ENCODE measurements at regions not wholly inside any gene's neighbourhood (a gene's known extent, or its start where the extent isn't known, plus 50 kb on each side); places are given as distances from the start of the nearest gene placed in this dataset.

DNA sequence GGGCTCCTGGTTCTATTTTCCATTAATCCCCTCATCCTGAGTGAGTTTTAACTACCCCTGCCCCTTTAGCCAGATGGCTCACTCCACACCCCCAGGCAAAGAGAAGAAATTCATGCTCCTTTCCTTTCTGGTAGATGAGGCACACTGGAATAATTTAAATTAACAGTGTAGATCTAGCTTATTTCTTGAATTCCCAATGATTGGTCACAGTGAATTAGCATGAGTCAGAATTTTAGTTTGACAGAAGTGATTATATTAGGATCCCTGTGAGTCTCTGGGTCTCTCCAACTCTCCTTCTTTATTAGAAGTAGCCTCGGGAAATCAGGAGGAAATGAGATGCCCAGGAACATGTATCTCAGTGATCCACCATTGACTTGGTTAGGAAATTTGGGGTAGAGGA is 103.1 kb upstream of the KAZN start:
- no peak for DNase-seq (ENCODE audit: low read depth in 2 of 2)

DNA sequence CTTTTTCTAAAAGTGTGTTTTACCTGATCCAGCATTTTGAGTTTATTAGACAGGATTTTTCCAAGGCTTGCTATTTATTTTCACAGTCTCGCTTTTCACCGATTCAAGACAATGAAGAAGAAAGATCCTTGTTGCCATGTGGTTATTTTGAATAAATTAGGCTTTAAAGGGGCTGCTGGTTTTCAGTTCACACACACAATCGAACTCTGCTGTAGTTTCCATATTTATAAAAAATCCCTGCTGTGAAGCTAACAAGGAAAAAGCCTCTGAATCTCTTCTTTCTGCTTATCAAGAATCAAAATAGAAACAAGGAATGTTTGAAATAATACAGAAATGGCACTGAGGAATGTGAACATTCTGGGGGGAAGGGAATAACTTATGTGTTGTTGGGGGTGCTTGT is 102.5 kb upstream of the KAZN start:
- DNase-seq (ENCODE audit: low read depth in 2 of 2), result no peak

DNA sequence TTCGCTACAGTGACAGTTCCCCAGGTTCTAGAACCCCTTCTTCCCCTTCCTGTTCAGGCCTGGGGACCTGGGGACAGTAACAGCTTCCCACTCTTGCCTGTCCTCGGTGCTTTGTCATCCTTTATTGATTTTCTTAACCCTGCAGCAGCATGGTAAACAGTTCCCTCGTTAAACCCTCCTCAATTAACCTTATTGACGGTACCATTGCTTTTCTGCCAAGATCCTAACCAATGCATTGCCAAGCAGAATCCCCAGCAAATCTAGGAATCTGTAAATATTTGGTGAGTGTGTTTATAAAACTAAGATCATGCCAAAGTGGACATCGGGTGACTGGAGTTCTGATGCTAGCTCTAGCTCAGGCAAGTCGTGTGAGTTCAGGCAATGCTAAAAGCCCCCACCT is 99.6 kb upstream of the KAZN start:
- no peak for DNase-seq (ENCODE audit: low read depth in 2 of 2)

DNA sequence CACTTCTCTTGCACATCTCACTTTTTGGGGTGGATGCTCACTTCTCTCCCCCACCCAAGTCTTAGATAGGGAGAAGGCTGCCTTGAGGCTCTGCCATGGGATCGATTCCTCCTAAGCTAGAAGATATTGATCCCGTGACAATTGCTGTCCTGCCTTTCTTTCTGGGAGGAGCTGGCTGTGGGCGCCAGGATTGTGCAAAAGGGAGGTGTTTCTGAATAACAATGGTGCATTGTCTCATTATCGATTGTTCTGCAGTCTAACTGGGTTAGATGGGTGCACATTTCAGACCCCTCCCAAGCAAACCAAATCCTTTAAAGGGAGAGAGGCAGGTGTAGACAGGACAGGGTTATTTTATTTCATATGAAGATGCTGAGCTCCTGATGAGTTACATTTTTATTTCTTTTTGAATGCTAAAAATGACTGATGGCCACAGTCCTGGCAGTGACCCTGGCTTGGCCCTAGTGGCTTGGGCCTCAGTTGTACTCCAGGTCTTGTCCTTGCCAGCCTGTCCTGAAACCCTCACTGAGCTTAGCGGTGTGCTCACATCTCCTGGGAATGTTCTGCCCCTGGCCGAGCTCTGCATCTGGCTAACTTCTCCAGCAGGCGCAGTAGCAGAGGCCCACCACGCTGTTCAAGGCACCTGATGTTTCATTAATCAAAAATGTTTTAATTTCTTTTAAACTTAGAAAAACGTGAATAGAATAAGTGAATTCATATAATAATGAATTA is 99.0 kb upstream of the KAZN start:
- no peak for DNase-seq (ENCODE audit: low read depth in 2 of 2)

DNA sequence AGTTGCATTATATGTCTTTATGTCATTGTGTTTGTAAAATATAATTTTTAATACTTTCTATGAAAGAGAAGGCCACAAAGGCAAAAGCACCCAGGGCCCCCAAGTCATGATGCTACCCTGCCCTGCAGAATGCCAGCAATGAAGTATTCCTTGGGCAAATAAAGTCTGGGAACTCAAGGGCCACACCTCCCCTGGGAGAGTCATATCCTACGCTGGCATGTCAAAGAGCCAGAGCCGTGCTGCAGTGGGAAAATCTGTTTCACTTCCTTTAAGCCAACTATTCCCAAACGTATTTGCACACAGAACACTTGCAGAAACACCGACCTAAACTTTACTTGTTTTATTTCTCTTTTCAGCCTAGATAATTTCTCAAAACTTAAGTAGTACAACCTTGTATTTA is 98.4 kb upstream of the KAZN start:
- DNase-seq (ENCODE audit: low read depth in 2 of 2), result no peak

DNA sequence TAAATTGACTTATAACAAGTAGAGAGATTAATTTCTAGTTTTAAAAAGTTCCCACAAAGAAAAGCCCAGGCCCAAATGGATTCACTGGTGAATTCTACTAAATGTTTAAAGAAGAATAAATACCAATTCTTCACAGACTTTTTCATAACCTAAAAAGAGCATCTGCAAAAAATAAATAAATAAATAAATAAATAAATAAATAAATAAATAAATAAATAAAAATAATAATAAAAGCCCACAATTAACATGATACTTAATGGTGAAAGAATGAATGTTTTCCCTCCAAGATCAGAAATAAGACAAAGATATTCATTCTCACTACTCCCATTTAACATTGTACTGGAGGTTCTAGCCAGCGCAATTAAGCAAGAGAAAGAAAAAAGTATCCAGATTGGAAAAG is 97.6 kb upstream of the KAZN start:
- DNase-seq (ENCODE audit: low read depth in 2 of 2), result no peak

DNA sequence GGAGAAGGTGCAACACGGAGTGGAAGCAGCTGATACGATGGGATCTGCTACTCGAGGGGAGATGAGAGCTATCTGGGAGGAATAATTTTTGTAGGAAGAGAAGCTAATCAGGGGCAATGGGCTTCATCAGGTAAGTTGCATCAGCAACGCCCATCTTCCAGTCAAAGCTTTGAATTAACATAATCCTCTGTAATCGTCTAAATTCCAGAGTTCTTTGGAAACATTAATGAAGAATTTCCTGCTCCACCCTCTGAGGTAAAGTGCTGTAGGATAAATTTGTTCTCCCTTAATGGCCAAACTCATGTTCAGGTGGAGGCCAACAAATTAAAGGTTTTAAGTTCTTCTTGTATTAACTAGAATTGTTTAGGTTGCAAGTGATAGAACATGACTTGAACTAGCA is 94.0 kb upstream of the KAZN start:
- DNase-seq (ENCODE audit: low read depth in 2 of 2), result no peak

DNA sequence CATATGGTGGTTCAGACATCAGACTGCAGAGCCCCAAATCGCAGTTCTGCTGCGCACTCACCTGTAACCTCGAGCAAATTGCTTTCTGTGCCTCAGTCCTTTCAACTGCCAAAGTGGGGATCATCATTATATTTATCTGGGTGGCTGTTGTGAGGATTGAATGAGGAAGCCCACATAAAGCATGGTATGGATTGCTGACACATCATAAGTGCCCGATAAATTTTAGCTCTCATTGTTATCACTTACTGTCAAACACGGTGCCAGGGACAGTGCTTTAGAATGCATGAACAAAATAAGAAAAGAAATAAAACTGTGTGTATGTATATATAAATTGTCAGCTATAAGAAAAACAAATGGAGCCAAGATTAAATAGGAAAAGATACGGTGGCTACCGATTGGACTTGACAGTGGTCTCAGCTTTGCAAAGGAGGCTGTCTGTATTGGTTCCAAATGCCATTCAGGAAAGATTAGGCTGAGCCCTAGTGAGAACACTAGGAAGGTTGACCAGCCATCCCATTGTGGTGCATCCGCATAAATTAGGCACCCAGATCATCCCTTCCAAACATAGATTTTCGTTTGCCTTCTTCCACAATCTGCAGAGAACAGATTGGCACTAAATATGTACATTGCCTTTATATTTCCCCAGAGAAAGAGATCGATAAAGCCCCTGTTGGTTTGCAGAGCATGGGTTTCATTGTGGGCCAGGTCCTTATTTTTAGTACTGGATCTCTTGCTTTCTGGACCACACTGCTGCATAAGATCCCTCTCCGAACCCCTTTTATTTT is 91.8 kb upstream of the KAZN start:
- no peak for DNase-seq (ENCODE audit: low read depth in 2 of 2)

DNA sequence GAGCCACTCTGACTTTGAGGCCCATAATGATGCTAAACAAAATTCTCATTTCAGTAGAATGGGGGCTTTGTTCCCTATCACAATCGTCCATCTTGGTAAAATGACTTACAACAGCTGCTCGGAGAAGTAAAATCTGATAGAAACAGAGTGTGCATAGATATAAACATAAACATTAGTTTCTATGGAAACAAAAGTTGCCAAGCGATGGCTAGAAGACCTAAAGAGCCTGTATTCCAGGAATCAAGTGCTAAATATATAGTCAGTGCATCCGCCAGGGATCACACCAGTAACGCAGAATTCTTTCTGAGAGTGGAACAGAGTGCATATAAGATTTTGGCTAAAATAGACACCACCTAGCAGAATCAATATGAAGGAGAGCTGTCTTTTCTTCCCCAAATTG is 91.2 kb upstream of the KAZN start:
- DNase-seq (ENCODE audit: low read depth in 2 of 2), result no peak

DNA sequence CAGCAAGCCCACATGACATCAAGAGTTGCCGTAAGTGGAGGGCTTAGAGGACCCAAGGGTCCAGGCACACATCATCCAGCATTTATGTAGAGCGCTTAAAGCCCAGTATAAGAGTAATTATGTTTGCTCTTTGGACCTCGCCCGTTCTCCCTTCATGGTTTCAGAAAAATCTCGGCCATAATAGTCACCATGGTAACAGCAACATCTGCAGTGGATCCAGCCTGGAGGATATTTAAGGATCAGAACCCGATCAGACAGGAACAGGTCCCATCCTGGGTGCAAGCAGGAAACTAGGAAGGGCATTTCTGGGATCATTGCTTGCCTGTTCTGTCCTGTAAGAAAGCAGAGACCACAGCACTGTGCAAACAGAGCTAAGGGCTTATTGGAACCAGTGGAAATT is 89.9 kb upstream of the KAZN start:
- no peak for DNase-seq (ENCODE audit: low read depth in 2 of 2)

DNA sequence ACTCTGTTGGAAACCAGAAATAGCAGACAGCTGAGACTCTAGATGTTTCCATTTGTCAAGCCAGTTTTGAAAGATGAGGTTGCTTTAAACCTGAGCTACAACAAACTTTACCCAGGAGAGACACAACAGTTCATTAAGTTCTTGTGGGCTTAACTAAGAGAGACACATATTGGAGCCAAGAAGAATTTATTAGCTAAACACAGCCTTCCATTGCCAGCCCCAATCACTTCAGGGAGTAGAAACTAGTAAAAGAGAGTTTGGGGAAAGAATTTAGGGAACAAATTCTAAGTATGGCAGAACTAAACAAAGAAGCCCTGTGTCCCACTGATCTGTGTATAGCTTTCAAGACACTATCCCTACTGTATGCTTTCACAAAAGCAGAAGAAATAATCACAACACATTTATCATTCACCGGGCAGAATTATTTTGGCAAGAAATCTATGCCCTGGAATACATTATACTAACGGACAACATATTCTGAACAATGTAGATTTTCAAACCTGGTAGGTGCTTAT is 87.3 kb upstream of the KAZN start:
- DNase-seq (ENCODE audit: low read depth in 2 of 2), result no peak

DNA sequence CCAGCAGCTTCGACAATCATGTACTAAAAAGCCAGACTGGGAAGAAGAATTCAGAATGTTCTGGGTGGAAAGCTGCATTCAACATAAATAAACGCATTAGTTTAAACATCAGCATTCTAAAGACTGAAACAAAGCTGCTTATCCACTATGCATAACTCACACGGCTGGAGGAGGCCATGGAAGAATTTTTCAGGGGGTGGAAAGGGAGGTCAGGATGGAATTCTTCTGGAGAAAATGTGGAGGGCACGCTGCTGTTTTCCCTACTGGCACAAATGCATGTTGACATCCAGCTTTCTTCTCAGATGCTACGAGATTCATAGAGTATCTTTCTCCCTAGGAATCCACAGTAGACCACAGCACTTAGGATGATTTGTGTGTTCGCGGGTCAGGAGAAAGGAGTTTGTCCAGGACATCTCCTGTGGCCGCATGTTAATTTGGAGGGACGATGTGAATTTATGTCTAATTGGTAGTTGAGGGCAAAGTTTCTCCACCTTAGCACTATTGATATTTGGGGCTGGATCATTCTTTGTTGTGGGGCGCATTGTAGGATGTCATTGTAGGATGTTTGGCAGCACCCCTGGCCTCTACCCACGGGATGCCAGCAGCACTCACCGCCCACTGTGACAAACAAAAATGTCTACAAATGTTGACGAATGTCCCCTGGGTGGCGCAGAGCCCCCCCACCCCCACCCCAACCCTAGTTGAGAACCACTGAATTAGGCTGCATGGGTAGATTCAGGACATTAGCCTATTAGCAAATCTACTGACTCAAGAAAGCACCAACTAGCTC is 86.5 kb upstream of the KAZN start:
- no peak for DNase-seq (ENCODE audit: low read depth in 2 of 2)

DNA sequence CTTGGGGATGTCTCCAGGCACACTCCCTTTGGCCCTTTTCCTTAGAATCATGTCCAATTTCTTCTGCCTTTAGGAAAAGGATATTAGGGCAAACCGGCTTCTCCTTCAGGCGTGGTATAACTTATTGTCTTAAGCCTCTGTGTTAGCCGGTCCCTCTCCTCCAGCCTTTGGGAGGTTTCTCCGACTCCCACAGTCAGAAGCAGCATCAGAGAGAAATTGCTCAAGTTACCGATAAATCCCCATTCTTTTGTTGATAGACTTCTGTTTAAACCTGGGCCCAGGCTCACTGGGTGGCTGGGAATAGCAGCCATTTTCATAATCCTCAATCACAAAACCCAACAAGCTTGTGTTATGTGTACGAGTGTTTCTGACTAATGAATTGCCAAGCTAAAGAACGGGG is 85.4 kb upstream of the KAZN start:
- no peak for DNase-seq (ENCODE audit: low read depth in 2 of 2)

DNA sequence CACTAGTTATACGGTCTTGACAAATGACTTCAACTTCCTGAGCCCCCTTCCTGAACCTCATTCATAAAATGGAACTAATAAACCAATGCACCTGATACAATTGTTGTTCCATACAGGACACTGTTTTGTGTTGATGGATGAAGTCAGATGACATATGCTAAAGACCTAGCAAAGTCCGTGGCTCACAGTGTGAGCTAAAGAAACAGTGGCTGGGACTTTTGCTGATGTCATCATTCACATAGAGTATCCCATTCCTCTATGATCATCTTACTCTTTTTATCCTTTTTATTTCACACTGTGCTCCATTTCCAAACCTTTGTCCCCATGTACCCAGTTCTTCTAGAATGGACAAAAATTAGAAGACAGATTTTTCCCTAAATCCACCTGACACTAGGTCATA is 83.7 kb upstream of the KAZN start:
- DNase-seq (ENCODE audit: low read depth in 2 of 2), result no peak

DNA sequence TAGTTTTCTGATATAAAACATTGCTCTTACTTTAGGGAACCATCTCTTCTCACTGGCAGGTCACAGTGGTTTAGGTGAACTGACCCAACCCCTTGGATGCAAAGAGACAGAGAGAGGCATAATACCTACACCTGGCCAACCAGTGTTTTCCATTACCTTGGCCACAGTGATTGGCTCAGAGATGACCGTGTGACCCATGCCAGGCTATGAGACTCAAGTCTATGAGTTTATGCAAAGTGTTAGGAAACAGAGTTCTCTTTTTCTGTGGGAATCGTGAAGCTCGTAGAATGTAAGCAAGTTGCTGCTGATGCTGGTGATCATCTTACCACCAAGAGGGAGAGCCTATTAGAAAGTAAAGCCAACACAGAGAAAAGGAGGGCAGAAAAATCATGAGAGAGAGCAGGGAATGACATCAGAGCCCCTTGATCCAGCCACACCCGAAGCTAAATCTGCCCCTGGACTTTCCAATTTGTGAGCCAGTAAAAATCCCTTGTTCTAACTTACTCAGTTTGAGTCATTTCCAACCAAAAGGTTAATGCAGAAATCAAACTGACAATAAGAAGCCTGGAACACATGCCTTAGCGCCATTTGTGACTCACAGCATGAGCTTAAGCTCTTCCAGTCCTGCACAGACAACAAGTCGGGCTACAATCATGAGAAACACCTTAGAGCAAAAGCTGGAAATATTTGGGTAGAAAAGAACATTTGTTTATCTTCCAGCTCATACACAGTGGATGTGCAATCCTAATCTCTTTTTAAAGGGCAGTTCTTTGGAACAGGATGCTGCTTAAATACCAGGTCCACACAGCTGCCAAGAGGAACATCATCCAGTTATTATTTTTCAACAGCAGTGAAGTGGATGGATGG is 81.3 kb upstream of the KAZN start:
- no peak for DNase-seq (ENCODE audit: low read depth in 2 of 2)

DNA sequence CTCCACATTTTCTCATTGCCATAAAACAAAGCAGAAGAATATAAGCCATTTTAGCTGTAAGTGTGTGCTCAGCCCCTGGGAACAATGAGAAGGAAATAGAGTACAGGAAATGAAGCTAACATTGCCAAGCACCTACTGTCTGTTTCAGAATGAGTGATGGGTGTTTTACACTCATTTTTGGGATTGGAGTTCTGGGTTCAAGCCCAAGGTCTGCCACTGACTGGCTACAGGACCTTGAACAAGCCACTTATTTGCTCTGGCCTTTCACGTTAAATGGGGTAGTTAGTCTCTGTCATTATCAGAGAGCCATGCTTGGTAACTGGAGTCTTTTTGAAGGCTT is 80.7 kb upstream of the KAZN start:
- no peak for DNase-seq (ENCODE audit: low read depth in 2 of 2)

DNA sequence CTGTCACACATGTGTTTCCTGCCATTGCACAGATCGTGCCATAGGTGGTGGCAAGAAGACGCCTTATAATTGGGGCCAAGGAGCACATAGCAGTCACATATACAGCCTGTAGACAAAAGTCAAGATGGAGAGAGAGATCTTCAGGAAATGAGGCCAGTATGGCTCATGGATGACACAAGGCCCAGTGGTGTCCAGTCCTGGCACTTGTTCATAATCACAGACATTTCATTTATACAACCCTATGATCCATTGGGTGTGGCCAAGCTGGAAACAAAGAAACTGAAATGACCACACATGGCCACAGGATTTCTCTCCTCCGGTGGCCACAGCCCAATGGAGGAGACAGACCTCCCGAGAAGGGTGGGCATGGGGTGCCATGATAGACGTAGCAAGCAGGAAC is 78.5 kb upstream of the KAZN start:
- no peak for DNase-seq (ENCODE audit: low read depth in 2 of 2)

DNA sequence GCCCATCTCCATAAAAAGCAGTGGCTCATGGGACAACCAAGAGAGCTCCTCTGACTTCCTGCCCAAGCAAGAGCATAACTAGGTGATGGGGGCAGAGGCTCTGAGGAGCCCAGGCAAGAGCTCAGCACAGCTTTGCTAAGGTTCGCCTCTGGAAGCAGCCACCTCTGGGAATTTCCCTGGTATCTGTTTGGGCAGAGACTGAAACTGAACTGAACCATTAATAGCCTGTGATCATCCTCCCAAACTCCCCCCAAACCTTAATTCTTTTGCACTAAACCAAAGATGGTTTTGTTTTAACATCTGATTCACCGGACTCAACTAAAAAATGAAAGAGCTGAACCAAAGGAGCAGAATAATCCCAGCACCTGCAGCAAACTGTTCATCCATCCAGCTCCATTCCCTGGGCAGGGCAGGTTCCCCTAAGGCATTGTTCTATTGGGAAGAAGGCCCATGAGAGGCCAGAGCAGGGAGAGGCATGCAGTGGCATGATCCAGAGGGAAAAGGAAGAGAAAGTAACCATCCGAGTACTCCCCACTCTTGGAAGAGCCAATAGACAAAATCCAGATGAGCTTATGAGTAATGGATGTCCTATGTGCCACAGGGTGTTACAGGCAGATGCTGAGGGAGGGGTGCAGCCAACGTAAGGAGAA is 77.8 kb upstream of the KAZN start:
- no peak for DNase-seq (ENCODE audit: low read depth in 2 of 2)

DNA sequence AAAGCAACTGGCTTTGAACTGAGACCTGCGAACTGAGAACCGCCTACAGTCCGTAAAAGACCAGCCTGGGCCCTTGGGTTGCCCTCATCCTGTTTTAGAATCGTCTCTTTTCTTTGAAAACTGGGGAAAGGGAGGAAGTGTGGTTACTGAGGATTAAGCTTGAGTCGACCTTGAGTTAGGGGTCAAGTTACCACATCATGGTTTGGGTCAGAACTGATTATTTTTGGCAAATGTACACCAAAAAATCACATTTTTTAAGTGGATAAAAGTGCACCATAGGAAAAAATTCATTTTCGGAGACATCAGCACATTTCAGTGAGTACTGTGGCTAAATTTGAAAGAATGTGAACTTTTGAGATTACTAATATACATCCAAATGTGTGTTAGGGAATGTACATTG is 76.9 kb upstream of the KAZN start:
- no peak for DNase-seq (ENCODE audit: low read depth in 2 of 2)

DNA sequence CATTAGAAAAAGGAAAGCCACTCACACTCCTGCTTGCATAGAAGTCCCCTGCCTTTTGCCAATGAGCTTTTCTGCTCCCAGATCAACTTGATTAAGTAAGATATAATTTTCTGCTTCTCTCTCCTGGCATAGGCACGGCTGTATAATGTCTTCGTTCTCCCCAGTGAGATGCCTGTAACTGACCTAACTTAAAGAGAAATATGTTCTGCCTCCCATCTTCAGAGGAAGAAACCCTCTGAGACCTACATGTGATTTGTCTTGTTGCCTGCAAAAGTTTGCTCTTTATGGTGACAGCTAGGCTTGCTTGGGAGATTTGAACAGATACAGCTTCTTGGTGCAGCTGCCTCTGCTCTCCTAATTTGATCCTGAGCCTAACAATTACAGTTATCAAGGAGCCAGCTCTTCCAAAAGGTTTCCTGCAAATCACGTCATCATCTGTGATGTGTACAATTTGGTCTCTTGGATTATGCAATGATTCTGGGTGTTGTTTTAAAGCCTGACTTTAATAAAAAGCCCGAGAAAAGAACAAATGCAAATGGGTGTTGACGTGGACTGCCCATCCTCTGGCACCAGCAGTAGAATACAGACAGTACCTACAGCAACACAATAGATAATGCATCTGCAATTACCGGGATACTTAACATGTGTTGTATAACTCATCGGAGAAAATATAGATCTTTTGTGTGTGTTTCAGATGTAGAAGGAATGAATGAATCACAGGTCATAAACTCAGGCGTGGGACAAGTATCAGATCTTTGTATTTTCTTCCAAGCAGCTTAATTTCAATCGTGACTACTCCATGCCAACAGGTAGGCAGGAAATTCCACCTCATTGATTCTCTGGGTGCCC is 76.2 kb upstream of the KAZN start:
- DNase-seq (ENCODE audit: low read depth in 2 of 2), result no peak

DNA sequence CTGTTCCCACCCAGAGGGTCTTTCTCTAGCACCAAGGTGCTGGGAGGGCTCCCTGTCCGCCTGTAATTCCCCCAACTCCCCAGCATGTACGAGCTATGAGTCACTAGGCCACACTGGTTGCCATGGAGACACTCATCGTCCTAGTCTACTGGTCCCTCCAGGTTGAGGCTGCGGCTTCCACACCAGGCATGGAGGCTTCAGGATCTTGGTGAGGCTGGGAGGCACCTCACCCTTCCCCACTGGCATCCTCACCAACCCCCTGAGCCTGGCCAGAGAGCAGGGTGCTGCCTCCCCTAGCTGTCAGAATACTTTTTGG is 75.6 kb upstream of the KAZN start:
- DNase-seq (ENCODE audit: low read depth in 2 of 2), result no peak

Data from stimulated activated CD8-positive, alpha-beta memory T cell treated with anti-CD3 and anti-CD28 coated beads, Interleukin-15, amount 100 ng/mL, for 4 hours (primary cell).